Omental fat pad (tissue), 3 donors: ENCODE measurements at regions not wholly inside any gene's neighbourhood (a gene's known extent, or its start where the extent isn't known, plus 50 kb on each side); places are given as distances from the start of the nearest gene placed in this dataset.

Source experiments
- ATAC-seq: fragments of 150-250 bp; one replicate; pipeline ENCODE4 v1.9.1; 2016; ENCODE audit warnings: mild to moderate bottlenecking, moderate library complexity; ENCODE audit not compliant: low FRiP score
- DNase-seq: peaks from one replicate; pipeline ENCODE4 v3.0.0-alpha.2; 2019; ENCODE audit warnings: low spot score
- CTCF ChIP-seq, 3 donors: fragments of 450-650 bp; IDR thresholded peaks; one replicate each; pipeline ENCODE4 v1.5.1; 2016 to 2017; ENCODE audit warnings: antibody characterized with exemption in 3 of 3, mild to moderate bottlenecking in 3 of 3, moderate library complexity in 2 of 3

DNA sequence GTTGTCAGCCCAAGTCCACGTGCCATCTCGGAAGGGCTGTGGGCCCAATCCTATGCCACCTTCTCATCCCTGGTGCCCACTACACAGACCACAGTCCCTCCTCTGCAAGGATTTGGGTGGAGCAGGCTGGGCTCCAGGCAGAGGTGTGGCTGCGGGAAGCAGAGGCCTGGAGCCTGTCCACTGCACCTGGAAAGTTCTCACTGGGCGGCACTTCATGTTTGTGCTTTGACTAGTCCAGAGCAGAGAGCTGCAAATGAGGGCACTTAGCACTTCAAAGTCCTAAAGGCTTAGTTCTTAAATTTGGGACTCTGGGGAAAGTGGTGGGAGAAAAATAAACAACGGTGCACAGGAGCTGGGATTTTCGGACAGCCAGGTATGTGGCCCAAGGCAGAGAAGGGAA is 308.9 kb upstream of the POU3F3 start:
- ATAC-seq: no peak

DNA sequence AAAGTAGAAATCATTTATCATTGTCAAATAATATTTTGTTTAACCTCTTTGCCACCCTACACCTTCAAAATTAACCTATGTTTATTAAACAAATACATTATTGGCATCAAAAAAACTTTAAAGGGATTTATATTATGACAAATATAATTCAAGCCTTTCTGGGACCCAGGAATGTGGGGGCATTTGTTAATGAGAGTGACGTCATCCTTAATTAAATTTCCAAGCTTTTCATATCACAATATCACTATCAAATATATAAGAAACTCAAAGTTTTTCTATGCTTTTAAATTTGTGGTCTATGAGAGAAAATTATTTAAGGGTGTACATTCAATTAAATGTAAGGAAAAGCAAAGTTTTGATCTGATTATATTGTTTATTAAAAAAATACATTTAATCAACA is 307.4 kb upstream of the POU3F3 start:
- DNase-seq: no peak
- no peak for ATAC-seq
- TF ChIP-seq CTCF (IDR thresholded peaks at IDR 0.05): no peak

More for the DNA sequence above, 308.9 kb upstream of the POU3F3 start:
- TF ChIP-seq CTCF (IDR thresholded peaks at IDR 0.05): no peak
- DNase-seq: no peak

DNA sequence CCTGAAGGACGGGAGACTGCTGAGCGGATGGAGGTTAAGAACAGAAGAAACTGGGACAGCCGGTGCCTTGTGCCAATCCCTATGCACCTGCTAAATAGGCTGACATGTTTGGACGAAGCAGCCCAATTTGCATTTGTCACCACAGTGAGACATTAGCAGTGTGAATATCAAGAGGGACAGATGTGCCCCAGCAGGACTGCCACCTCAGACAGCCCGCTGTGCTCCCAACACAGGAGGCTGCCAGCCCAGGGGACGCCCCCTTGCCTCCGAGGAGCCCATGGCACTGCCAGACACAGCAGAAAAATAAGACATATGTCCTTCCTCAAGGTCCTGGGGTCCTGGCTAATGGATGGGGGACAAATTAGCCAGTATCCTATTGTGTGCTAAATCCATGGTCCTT is 306.7 kb upstream of the POU3F3 start:
- no peak for TF ChIP-seq CTCF (IDR thresholded peaks at IDR 0.05)
- no peak for ATAC-seq
- DNase-seq: no peak

DNA sequence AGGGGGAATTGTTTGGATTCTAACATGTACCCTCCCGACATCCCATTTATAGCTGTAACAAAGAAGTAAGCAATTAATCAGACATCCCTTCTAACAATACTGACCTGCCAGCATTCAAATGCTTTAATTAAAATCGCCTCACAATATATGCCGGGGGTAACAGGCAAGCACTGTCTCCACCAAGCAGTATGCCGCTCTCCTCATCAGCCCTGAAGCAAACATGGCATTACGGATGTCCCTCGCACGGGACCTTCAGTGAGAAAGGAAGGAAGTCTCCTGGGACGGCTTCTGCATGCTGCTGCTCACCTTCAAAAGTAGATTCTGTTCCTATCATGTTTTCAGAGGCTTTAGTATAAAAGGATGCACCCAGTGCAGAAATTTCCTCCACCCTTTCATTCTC is 292.7 kb upstream of the POU3F3 start:
- no peak for TF ChIP-seq CTCF (IDR thresholded peaks at IDR 0.05)
- no peak for DNase-seq

GRCh38 chr2:104562537-104562936 is 291.4 kb upstream of the POU3F3 start:
- TF ChIP-seq CTCF (IDR thresholded peaks at IDR 0.05): no peak
- DNase-seq (no peak), ATAC-seq (no peak)

More for the DNA sequence above, 292.7 kb upstream of the POU3F3 start:
- no peak for ATAC-seq

- DNase-seq (no peak), ATAC-seq (no peak)
- TF ChIP-seq CTCF (IDR thresholded peaks at IDR 0.05): no peak
These were observed 290.4 kb upstream of the POU3F3 start for GRCh38 chr2:104563398-104563996.

- no peak for ATAC-seq
- DNase-seq: no peak
- no peak for TF ChIP-seq CTCF (IDR thresholded peaks at IDR 0.05)
These were observed 285.7 kb upstream of the POU3F3 start for GRCh38 chr2:104568247-104568646.
